WTC11 (cell line): ENCODE measurements at regions not wholly inside any gene's neighbourhood (a gene's known extent, or its start where the extent isn't known, plus 50 kb on each side); places are given as distances from the start of the nearest gene placed in this dataset.

Experiments
- CREM ChIP-seq: sonication (generic); formaldehyde crosslinking; IDR thresholded peaks from 2 replicates; pipeline ENCODE4 v1.8.1; 2022; ENCODE audit warnings: mild to moderate bottlenecking, missing genetic modification reagents, moderate library complexity
- CTCF ChIP-seq: fragments of 200-600 bp; IDR thresholded peaks from 2 replicates; pipeline ENCODE4 v1.8.0; 2022; ENCODE audit warnings: antibody characterized with exemption
- ERG ChIP-seq: fragments of 250-450 bp; sonication (Bioruptor Pico); IDR thresholded peaks from 2 replicates; pipeline ENCODE4 v1.8.0; 2021; ENCODE audit warnings: mild to moderate bottlenecking
- HMGXB4 ChIP-seq: sonication (generic); formaldehyde crosslinking; IDR thresholded peaks from 2 replicates; pipeline ENCODE4 v1.8.1; 2023; ENCODE audit warnings: mild to moderate bottlenecking, moderate library complexity, missing genetic modification reagents
- NFYB ChIP-seq: sonication (generic); formaldehyde crosslinking; conservative IDR thresholded peaks from 2 replicates; pipeline ENCODE4 v1.8.0; 2022; ENCODE audit warnings: low read depth, missing genetic modification reagents
- PRDM15 ChIP-seq: sonication (generic); formaldehyde crosslinking; IDR thresholded peaks from 2 replicates; pipeline ENCODE4 v1.8.0; 2022; ENCODE audit warnings: missing genetic modification reagents
- SMAD3 ChIP-seq: sonication (generic); formaldehyde crosslinking; IDR thresholded peaks from 2 replicates; pipeline ENCODE4 v1.8.0; 2022; ENCODE audit warnings: missing genetic modification reagents, mild to moderate bottlenecking, borderline replicate concordance
- SP1 ChIP-seq: sonication (generic); formaldehyde crosslinking; conservative IDR thresholded peaks from 2 replicates; pipeline ENCODE4 v1.8.1; 2022; ENCODE audit warnings: missing genetic modification reagents
- USF2 ChIP-seq: sonication (generic); formaldehyde crosslinking; IDR thresholded peaks from 2 replicates; pipeline ENCODE4 v1.8.1; 2023; ENCODE audit warnings: mild to moderate bottlenecking, missing genetic modification reagents, moderate library complexity
- ZMAT4 ChIP-seq: fragments of 250-450 bp; sonication (Bioruptor Pico); IDR thresholded peaks from 2 replicates; pipeline ENCODE4 v1.9.0; 2021; ENCODE audit warnings: mild to moderate bottlenecking

- TF ChIP-seq HMGXB4 (CRISPR knock-in tag) (no peak), ERG (CRISPR knock-in tag) (no peak), CTCF (no peak), ZMAT4 (CRISPR knock-in tag) (no peak), NFYB (no peak), PRDM15 (no peak), SP1 (CRISPR knock-in tag) (no peak), USF2 (CRISPR knock-in tag) (no peak), SMAD3 (no peak), CREM (CRISPR knock-in tag) (no peak)
Measured at GRCh38 chr11:98564881-98565280, 455.9 kb upstream of the CNTN5 start.
